ENCODE measurements at regions not wholly inside any gene's neighbourhood (a gene's known extent, or its start where the extent isn't known, plus 50 kb on each side); places are given as distances from the start of the nearest gene placed in this dataset.

- TF ChIP-seq CTCF (IDR thresholded peaks at IDR 0.05; ENCODE audit: low read depth, low read length, missing control alignments), result no peak
- DNase-seq (ENCODE audit: extremely low read depth, low read depth), result no peak
- no peak overlapping the region for H3K4me3 ChIP-seq (replicated peaks; ENCODE audit: low read depth, low read length)
Observed at GRCh38 chrX:26871967-26872366, 591.2 kb downstream of the PPP4R3C start.

GRCh38 chrX:26851981-26852380, 611.2 kb downstream of the PPP4R3C start:
- no peak for DNase-seq (ENCODE audit: extremely low read depth, low read depth)
- no peak overlapping the region for H3K4me3 ChIP-seq (replicated peaks; ENCODE audit: low read depth, low read length)
- TF ChIP-seq CTCF (IDR thresholded peaks at IDR 0.05; ENCODE audit: low read depth, low read length, missing control alignments), result no peak

- no peak for DNase-seq (ENCODE audit: extremely low read depth, low read depth)
- no peak overlapping the region for H3K4me3 ChIP-seq (replicated peaks; ENCODE audit: low read depth, low read length)
- no peak for TF ChIP-seq CTCF (IDR thresholded peaks at IDR 0.05; ENCODE audit: low read depth, low read length, missing control alignments)
Observed at GRCh38 chrX:26848511-26848910, 614.6 kb downstream of the PPP4R3C start.

- TF ChIP-seq CTCF (IDR thresholded peaks at IDR 0.05; ENCODE audit: low read depth, low read length, missing control alignments), result no peak
- no peak for DNase-seq (ENCODE audit: extremely low read depth, low read depth)
Observed at GRCh38 chrX:26845056-26845455, 618.1 kb downstream of the PPP4R3C start.

GRCh38 chrX:26822448-26822847, 606.5 kb downstream of the MAGEB5 start:
- no peak for TF ChIP-seq CTCF (IDR thresholded peaks at IDR 0.05; ENCODE audit: low read depth, low read length, missing control alignments)
- H3K4me3 ChIP-seq (replicated peaks; ENCODE audit: low read depth, low read length), result no peak overlapping the region
- no peak for DNase-seq (ENCODE audit: extremely low read depth, low read depth)

More at GRCh38 chrX:26845056-26845455, 618.1 kb downstream of the PPP4R3C start:
- no peak overlapping the region for H3K4me3 ChIP-seq (replicated peaks; ENCODE audit: low read depth, low read length)

GRCh38 chrX:26789751-26790150, 573.8 kb downstream of the MAGEB5 start:
- DNase-seq (ENCODE audit: extremely low read depth, low read depth), result no peak
- TF ChIP-seq CTCF (IDR thresholded peaks at IDR 0.05; ENCODE audit: low read depth, low read length, missing control alignments), result no peak
- H3K4me3 ChIP-seq (replicated peaks; ENCODE audit: low read depth, low read length), result no peak overlapping the region

- no peak overlapping the region for H3K4me3 ChIP-seq (replicated peaks; ENCODE audit: low read depth, low read length)
- DNase-seq (ENCODE audit: extremely low read depth, low read depth), result no peak
- TF ChIP-seq CTCF (IDR thresholded peaks at IDR 0.05; ENCODE audit: low read depth, low read length, missing control alignments), result no peak
Observed at GRCh38 chrX:26788402-26788998, 572.5 kb downstream of the MAGEB5 start.
